Vagina (tissue), 2 donors: ENCODE measurements at regions not wholly inside any gene's neighbourhood (a gene's known extent, or its start where the extent isn't known, plus 50 kb on each side); places are given as distances from the start of the nearest gene placed in this dataset.
A peak's percentile ranks its signal among the peaks of the same experiment; 100 is the strongest.
"Not testable (repeated sequence)": the region's sequence is repeated elsewhere in the genome, so short reads cannot be mapped to it uniquely, and the experiment has no call there.

ENCODE experiments used
- DNase-seq, 2 donors: peaks; one replicate each; pipeline ENCODE4 v3.0.0-alpha.2; 2017; ENCODE audit errors: extremely low spot score in 2 of 2
- H3K27ac ChIP-seq: fragments of 200-600 bp; sonication (generic); one replicate; pipeline ENCODE4 v1.5.1; 2019
- H3K27me3 ChIP-seq: fragments of 200-600 bp; sonication (generic); one replicate; pipeline ENCODE4 v1.5.1; 2019
- H3K36me3 ChIP-seq, 2 donors: fragments of 200-600 bp; sonication (generic); one replicate each; pipeline ENCODE4 v1.5.1; 2017 to 2019
- H3K4me1 ChIP-seq: fragments of 200-600 bp; sonication (generic); one replicate; pipeline ENCODE4 v1.5.1; 2019
- H3K4me3 ChIP-seq, 2 donors: fragments of 200-600 bp; sonication (generic); 1 replicate in 1 of 2; 2 replicates in 1 of 2; pipeline ENCODE4 v1.5.1; 2016 to 2019
- H3K9me3 ChIP-seq: fragments of 200-600 bp; sonication (generic); one replicate; pipeline ENCODE4 v1.5.1; 2019
- CTCF ChIP-seq, 3 experiments: fragments of 450-650 bp in 2 of 3; fragments of 200-600 bp in 1 of 3; sonication (generic) in 1 of 3; IDR thresholded peaks; one replicate each; pipeline ENCODE4 v1.5.1; 2017 to 2019; ENCODE audit warnings: antibody characterized with exemption in 3 of 3, mild to moderate bottlenecking in 2 of 3, moderate library complexity in 2 of 3
- POLR2A ChIP-seq, 2 donors: fragments of 450-650 bp; IDR thresholded peaks; one replicate each; pipeline ENCODE4 v1.6.1; 2017; ENCODE audit warnings: antibody characterized with exemption in 2 of 2, mild to moderate bottlenecking in 2 of 2, moderate library complexity in 2 of 2
- POLR2AphosphoS5 ChIP-seq, 2 donors: sonication (generic); formaldehyde crosslinking; IDR thresholded peaks; one replicate each; pipeline ENCODE4 v1.9.0; 2017; ENCODE audit warnings: antibody characterized with exemption in 2 of 2, mild to moderate bottlenecking in 2 of 2, low read depth in 1 of 2; ENCODE audit not compliant: insufficient read depth in 1 of 2
- intact Hi-C: fragments of 100-400 bp; cut with DNase I; formaldehyde crosslinking; loops from one replicate; pipeline ENCODE4 v1.15.1; 2023

GRCh38 chr16:9663588-9663987, 518.6 kb downstream of the GRIN2A start:
- Histone ChIP-seq H3K9me3 (no peaks in the 10 kb centered on the region), H3K4me3 (no peak overlapping the region), H3K36me3 (no peaks in the 10 kb centered on the region), H3K27me3 (no peaks in the 10 kb centered on the region), H3K27ac (no peak overlapping the region), H3K4me1 (no peaks in the 10 kb centered on the region)
- no peak for TF ChIP-seq POLR2AphosphoS5 (IDR thresholded peaks at IDR 0.05; ENCODE audit: insufficient read depth in 1 of 2, low read depth in 1 of 2)
- no peak for TF ChIP-seq POLR2A (IDR thresholded peaks at IDR 0.05)
- no peak for TF ChIP-seq CTCF (IDR thresholded peaks at IDR 0.05)
- no peak for DNase-seq
- intact Hi-C loops, result no loop called here

GRCh38 chr16:9665851-9666271, 516.4 kb downstream of the GRIN2A start:
- intact Hi-C loops, result no loop called here
- no peak overlapping the region for H3K27ac ChIP-seq
- H3K9me3 ChIP-seq, result no peaks in the 10 kb centered on the region
- no peaks in the 10 kb centered on the region for H3K4me1 ChIP-seq
- no peak for TF ChIP-seq CTCF (IDR thresholded peaks at IDR 0.05)
- TF ChIP-seq POLR2A (IDR thresholded peaks at IDR 0.05), result no peak
- TF ChIP-seq POLR2AphosphoS5 (IDR thresholded peaks at IDR 0.05; ENCODE audit: insufficient read depth in 1 of 2, low read depth in 1 of 2), result no peak
- no peaks in the 10 kb centered on the region for H3K27me3 ChIP-seq
- no peak overlapping the region for H3K4me3 ChIP-seq
- DNase-seq, result no peak
- no peaks in the 10 kb centered on the region for H3K36me3 ChIP-seq

GRCh38 chr16:9666834-9667480, 515.3 kb downstream of the GRIN2A start:
- Histone ChIP-seq H3K4me1 (no peaks in the 10 kb centered on the region), H3K9me3 (no peaks in the 10 kb centered on the region), H3K27ac (no peak overlapping the region), H3K4me3 (no peak overlapping the region), H3K27me3 (no peaks in the 10 kb centered on the region), H3K36me3 (no peaks in the 10 kb centered on the region)
- no peak for DNase-seq
- no peak for TF ChIP-seq POLR2A (IDR thresholded peaks at IDR 0.05)
- no peak for TF ChIP-seq POLR2AphosphoS5 (IDR thresholded peaks at IDR 0.05; ENCODE audit: insufficient read depth in 1 of 2, low read depth in 1 of 2)
- no peak for TF ChIP-seq CTCF (IDR thresholded peaks at IDR 0.05)
- intact Hi-C loops, result no loop called here

GRCh38 chr16:9670033-9670432, 512.2 kb downstream of the GRIN2A start:
- H3K36me3 ChIP-seq, result no peaks in the 10 kb centered on the region
- H3K27ac ChIP-seq, result no peak overlapping the region
- H3K4me1 ChIP-seq, result no peaks in the 10 kb centered on the region
- TF ChIP-seq POLR2A (IDR thresholded peaks at IDR 0.05), result no peak
- TF ChIP-seq CTCF (IDR thresholded peaks at IDR 0.05), result no peak
- no peak for TF ChIP-seq POLR2AphosphoS5 (IDR thresholded peaks at IDR 0.05; ENCODE audit: insufficient read depth in 1 of 2, low read depth in 1 of 2)
- H3K9me3 ChIP-seq, result no peaks in the 10 kb centered on the region
- no peak overlapping the region for H3K4me3 ChIP-seq
- intact Hi-C loops, result no loop called here
- peak in 1 of 2 donors; percentile 8 for DNase-seq
- H3K27me3 ChIP-seq, result no peaks in the 10 kb centered on the region

GRCh38 chr16:9670616-9671015, 511.6 kb downstream of the GRIN2A start:
- H3K27me3 ChIP-seq, H3K36me3 ChIP-seq, H3K9me3 ChIP-seq, H3K4me1 ChIP-seq, H3K27ac ChIP-seq, intact Hi-C loops, DNase-seq, H3K4me3 ChIP-seq: not testable (repeated sequence)

- H3K4me1 ChIP-seq, H3K27ac ChIP-seq, H3K9me3 ChIP-seq, H3K27me3 ChIP-seq, H3K36me3 ChIP-seq, H3K4me3 ChIP-seq, intact Hi-C loops, DNase-seq: not testable (repeated sequence)
Measured at GRCh38 chr16:9676560-9677300, 505.5 kb downstream of the GRIN2A start.
